Hematopoietic multipotent progenitor cell treated with erythropoietin and hydrocortisone succinate and interleukin-3 and kit ligand, for 15 days (in vitro differentiated cells): ENCODE measurements at regions not wholly inside any gene's neighbourhood (a gene's known extent, or its start where the extent isn't known, plus 50 kb on each side); places are given as distances from the start of the nearest gene placed in this dataset.
"Not testable (repeated sequence)": the region's sequence is repeated elsewhere in the genome, so short reads cannot be mapped to it uniquely, and the experiment has no call there.

Experiments used
- DNase-seq: peaks from one replicate; pipeline ENCODE4 v3.0.0-alpha.2; 2015; ENCODE audit warnings: low spot score

DNA sequence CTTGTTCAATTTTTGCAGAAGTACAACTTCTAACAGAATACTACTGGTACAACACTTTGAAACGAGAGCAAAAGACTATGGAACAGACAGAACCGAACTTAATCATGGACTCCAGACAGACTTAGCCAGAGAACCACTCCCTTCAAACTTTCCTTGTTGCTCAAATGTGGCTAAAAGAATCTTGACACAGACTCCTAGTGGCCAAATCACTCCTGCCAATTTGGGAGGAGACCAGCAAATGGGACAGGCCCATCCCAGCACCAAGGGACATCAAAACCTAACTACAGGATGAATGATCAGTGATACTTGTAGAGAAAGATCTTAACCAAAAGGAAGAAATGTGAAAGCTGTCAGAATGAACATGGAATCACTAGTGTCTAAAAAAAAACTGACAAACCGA, 154.0 kb downstream of the MATN1 start:
- DNase-seq: no peak

- DNase-seq: no peak
Observed at GRCh38 chr1:30562559-30562958, 160.8 kb downstream of the MATN1 start.

- DNase-seq: no peak
Observed at GRCh38 chr1:30551603-30552002, 171.8 kb downstream of the MATN1 start.

GRCh38 chr1:30550365-30551220, 172.8 kb downstream of the MATN1 start:
- no peak for DNase-seq

DNA sequence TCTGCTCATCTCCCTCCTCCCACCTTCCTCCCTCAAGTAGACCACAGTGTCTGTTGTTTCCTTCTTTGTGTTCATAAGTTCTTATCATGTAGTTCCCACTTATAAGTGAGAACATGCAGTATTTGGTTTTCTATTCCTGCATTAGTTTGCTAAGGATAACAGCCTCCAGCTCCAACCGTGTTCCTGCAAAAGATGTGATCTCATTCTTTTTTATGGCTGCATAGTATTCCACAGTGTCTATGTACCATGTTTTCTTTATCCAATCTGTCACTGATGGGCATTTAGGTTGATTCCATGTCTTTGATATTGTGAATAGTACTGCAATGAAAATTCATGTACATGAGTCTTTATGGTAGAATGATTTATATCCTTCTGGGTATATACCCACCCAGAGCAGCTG, 173.5 kb downstream of the MATN1 start:
- not testable (repeated sequence) for DNase-seq

DNA sequence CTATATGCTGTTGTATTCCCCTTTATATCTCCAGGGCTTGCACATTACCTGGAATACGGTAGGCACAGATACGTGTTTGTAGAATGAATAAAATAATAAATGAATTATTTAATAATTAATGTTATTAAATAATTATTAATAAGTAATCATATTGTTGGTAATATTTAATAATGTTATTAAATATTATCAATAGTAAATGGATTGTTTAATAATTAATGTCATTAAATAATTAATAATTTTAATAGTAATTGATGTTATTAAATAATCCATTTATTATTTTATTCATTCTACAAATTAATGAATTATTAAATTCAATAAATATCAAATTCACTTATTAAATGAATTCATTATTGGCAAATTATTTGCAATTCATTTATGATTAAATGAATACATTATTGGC, 175.1 kb downstream of the MATN1 start:
- no peak for DNase-seq

DNA sequence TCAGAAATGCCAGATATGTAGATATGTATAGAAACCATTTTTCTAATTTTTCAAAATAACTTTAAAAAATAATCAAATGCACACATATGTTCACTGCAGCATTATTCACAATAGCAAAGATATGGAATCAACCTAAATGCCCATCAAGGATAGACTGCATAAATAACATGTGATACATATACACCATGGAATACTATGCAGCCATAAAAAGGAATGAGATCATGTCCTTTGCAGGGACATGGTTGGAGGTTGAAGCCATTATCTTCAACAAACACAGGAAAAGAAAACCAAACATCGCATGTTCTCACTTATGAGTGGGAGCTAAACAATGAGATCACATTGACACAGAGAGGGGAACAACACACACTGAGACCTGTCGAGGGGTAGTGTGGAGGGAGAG, 176.1 kb downstream of the MATN1 start:
- not testable (repeated sequence) for DNase-seq

GRCh38 chr1:30545365-30545764, 178.0 kb downstream of the MATN1 start:
- DNase-seq: no peak

DNA sequence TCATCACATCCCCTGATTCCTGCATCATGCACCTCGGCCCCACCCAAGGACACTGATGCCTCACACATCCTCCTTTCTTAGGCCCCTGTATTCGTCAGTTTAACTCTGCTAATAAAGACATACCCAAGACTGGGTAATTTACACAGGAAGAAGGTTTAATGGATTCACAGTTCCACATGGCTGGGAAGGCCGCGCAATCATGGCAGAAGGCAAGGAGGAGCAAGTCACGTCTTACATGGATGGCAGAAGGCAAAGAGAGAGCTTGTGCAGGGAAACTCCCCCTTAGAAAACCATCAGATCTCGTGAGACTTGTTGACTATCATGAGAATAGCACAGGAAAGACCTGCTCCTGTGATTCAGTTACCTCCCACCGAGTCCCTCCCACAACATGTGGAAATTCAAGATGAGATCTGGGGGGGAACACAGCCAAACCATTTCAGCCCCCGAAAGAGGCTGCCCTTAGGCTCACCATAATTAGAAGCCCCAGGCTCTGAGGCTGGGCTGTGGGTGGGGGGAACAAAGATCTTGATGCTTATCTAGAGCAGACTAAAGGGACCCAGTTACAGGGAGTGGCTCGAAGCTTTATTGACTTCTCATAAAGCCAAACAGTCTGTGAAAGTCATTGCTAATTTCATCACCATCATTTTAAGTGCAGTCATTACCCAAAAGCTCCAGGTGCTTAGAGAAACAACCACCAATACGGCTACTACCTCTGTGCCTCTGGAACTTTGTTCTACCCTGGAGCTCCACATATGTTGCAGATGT, 181.5 kb downstream of the MATN1 start:
- DNase-seq: no peak

DNA sequence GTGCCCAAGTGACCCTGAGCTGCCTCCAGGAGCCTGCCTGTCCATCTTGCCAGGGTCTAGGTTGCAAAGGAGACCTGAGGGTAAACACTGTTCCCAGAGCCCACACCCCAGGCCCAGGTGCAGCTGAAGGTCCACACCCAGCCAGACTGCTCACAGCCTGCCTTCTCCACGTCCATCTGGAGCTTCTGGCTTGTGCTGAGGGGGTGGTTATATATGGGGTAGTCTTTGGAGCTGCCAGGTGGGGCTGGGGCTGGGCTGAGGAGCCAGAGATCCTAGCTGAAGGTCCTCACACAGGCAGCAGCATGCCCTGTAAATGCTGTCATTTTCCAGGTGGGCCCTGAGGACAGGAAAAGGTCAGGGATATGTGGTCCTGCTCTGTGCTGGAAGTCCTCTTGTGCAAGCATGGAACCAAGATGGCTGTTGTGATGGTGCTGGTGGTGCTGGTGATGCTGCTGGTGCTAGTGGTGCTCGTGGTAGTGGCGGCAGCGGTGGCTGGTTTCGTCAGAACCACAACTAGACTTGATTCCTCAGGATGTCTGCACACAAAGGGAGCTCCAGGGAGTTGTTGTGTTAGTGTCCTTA, 182.7 kb downstream of the MATN1 start:
- no peak for DNase-seq

DNA sequence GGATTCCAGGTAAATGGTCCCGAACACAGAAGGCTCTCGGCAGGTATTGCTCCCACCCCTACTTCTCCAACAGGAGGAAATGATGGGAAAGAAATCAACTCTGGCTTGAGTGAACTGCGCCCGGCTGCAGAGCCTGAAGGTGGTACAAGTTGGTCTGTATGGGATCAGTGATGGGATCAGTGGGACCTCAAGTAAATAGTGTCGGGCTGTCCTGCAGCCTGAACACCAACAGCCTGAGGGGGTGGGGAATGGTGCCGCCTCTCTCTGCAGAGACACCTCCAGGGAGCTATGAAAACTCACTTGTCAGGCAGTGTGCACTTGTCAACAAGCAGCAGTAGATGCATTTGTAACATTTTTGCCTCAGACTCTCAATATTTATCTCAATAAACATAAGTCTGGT, 183.5 kb downstream of the MATN1 start:
- DNase-seq: no peak

DNA sequence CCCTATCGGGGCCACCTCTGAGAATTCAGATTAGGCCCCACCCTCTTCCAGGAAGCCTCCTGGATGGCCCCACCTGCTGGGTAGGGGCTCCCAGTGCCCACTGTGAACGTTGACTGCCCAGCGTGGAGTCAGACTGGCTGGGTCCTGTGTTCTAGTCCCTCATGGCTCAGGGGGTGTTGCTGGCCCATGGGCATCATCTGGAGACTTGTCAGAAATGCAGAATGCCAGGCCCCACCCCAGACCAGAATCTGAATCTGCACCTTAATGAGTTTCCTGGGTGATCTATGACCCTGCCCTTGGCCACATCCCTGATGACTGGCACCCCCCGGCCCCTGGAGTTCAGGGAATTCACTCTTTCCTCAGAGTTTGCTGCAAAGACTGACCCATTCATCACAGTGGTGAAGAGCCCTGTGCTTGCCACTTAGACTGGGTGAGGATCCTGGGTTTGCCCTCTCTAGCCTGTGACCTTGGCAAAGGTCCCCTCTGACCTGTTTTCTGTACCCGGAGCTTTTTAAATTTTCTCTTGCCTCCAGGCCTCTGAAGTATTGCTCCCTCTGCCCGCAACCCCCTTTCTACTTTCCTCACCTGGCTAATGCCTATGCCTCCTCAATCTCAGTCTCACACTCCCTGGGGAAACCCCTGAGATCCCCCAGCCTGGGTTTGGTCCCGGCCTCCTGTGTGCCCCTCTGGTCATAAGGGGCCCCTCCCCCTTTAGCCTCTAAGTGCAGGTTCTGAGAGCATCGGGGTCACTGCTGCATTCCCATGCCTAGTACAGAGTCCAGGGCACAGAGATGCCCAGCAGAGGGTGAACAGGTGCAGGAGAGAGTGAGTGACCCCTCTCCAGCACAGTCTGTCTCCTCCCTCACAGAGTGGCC, 184.2 kb downstream of the MATN1 start:
- no peak for DNase-seq

- DNase-seq: no peak
Observed at GRCh38 chr1:30538226-30538992, 185.0 kb downstream of the MATN1 start.

DNA sequence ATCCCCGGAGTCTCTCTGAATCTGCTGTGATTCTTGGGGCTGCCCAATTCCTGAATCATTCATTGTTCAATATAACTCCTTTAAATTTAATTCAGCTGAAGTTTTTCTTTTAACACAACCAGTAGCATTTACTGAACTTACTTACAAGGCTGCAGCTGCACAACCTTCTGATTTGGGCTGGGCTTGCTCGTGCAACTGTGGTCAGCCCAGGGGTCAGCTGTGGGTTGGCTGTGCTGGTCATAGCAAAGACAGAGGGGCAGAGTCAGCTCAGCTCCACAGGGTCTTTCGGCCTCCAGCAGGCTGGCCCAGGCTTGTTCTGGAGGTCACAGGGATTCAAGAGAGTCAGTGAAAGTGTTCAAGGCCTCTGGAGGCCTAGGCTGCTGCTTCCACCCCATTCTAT, 186.1 kb downstream of the MATN1 start:
- no peak for DNase-seq

DNA sequence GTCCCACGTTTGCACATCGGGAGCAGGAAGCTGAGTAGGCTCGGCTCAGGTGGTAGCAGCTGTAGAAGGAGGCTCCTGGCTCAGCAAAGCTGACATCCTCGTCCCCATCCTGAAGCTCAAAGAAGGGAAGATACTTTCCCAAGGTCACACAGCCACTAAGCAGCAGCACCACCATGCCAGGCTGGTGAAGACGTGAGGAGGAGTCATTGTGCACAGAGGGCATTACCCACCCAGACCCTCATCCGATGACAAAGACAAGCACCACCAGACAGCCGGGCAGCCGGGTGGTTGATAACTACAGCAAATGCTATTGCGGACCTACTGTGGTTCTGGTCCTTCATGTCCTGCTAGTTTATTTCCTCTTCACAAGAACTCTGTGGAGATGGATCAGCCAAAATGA, 186.9 kb downstream of the MATN1 start:
- DNase-seq: no peak

DNA sequence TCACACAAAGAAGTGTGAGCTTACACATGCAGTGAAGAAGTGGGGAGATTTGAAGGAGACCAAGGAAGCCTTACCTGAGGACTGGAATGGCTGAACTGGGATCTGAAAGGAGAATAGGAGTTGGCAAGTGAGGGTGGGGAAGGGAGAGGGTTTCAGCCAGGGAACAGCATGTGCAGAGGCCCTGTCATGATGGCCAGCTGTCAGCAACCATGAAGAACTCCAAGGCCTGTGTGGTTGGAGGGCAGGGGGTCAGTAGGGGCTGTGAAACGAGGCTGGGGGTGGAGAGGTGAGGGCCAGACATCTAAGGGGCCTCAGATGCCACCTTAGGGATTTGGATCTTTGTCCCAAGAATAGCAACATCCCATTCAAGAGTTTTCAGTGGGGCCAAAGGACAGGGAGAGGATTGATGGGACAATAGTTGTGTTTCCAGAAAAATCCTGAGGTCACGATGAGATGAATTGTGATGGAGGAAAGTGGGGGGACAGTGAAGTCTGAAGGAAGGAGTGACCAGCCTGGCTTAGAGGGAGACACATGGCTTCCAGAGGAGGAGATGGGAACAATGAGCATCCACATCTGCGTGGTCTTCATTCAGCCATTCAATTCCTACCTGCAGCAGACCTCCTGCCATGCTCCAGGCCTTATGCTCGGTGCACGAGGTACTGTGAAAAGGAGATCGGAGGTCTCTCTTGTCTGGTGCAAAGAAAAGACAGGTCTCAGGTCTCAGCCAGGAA, 187.6 kb downstream of the MATN1 start:
- no peak for DNase-seq

- DNase-seq: no peak
Observed at GRCh38 chr1:30534551-30534940, 188.8 kb downstream of the MATN1 start.

GRCh38 chr1:30533796-30534550, 189.4 kb downstream of the MATN1 start:
- DNase-seq: no peak

- DNase-seq: no peak
Observed at GRCh38 chr1:30533141-30533540, 190.2 kb downstream of the MATN1 start.

- DNase-seq: no peak
Observed at GRCh38 chr1:30532621-30533020, 190.8 kb downstream of the MATN1 start.
